NCI-H2107 (cell line): ENCODE measurements at regions not wholly inside any gene's neighbourhood (a gene's known extent, or its start where the extent isn't known, plus 50 kb on each side); places are given as distances from the start of the nearest gene placed in this dataset.

ENCODE experiments used
- DNase-seq: peaks from one replicate; lab custom pipeline; 2025; lab: John Stamatoyannopoulos, UW

- DNase-seq = no peak
Measured at GRCh38 chr11:116162086-116162885, 610.5 kb downstream of the BUD13 start.

- no peak for DNase-seq
Measured at GRCh38 chr11:116148645-116149044, 624.1 kb downstream of the BUD13 start.

GRCh38 chr11:116148056-116148455, 624.7 kb downstream of the BUD13 start:
- DNase-seq = no peak

- no peak for DNase-seq
Measured at GRCh38 chr11:116145187-116145865, 627.5 kb downstream of the BUD13 start.

- no peak for DNase-seq
Measured at GRCh38 chr11:116144387-116144958, 628.3 kb downstream of the BUD13 start.

- no peak for DNase-seq
Measured at GRCh38 chr11:116138280-116138679, 634.1 kb upstream of the CADM1 start.

- no peak for DNase-seq
Measured at GRCh38 chr11:116137753-116138152, 633.5 kb upstream of the CADM1 start.

- DNase-seq = no peak
Measured at GRCh38 chr11:116136987-116137674, 632.9 kb upstream of the CADM1 start.

- no peak for DNase-seq
Measured at GRCh38 chr11:116135891-116136290, 631.7 kb upstream of the CADM1 start.

- no peak for DNase-seq
Measured at GRCh38 chr11:116134450-116134849, 630.2 kb upstream of the CADM1 start.

GRCh38 chr11:116132273-116132978, 628.2 kb upstream of the CADM1 start:
- DNase-seq = no peak

GRCh38 chr11:116130122-116130521, 625.9 kb upstream of the CADM1 start:
- no peak for DNase-seq

- DNase-seq = no peak
Measured at GRCh38 chr11:116129456-116129855, 625.2 kb upstream of the CADM1 start.

GRCh38 chr11:116126562-116126961, 622.3 kb upstream of the CADM1 start:
- no peak for DNase-seq

- DNase-seq = no peak
Measured at GRCh38 chr11:116124922-116125714, 620.9 kb upstream of the CADM1 start.

GRCh38 chr11:116123739-116124138, 619.5 kb upstream of the CADM1 start:
- no peak for DNase-seq

GRCh38 chr11:116122697-116123472, 618.7 kb upstream of the CADM1 start:
- no peak for DNase-seq

GRCh38 chr11:116119158-116119557, 614.9 kb upstream of the CADM1 start:
- DNase-seq = no peak

GRCh38 chr11:116118138-116118470, 613.9 kb upstream of the CADM1 start:
- DNase-seq = no peak

- no peak for DNase-seq
Measured at GRCh38 chr11:116117331-116118137, 613.3 kb upstream of the CADM1 start.
